Fibroblast of upper back skin (primary cell): ENCODE measurements at regions not wholly inside any gene's neighbourhood (a gene's known extent, or its start where the extent isn't known, plus 50 kb on each side); places are given as distances from the start of the nearest gene placed in this dataset.

ENCODE experiments used
- DNase-seq: peaks from one replicate; pipeline ENCODE4 v3.0.0-alpha.2; 2013

- peak; percentile 21 for DNase-seq
Measured at GRCh38 chr20:17023806-17024205, 203.0 kb upstream of the PCSK2 start.

GRCh38 chr20:17024513-17025119, 202.2 kb upstream of the PCSK2 start:
- peak; percentile 91 for DNase-seq

GRCh38 chr20:17026346-17026745, 200.5 kb upstream of the PCSK2 start:
- DNase-seq: no peak

- DNase-seq: no peak
Measured at GRCh38 chr20:17029698-17030097, 197.1 kb upstream of the PCSK2 start.

GRCh38 chr20:17036541-17036940, 190.3 kb upstream of the PCSK2 start:
- DNase-seq: peak; percentile 27

GRCh38 chr20:17042122-17042521, 184.7 kb upstream of the PCSK2 start:
- DNase-seq: no peak

- no peak for DNase-seq
Measured at GRCh38 chr20:17043323-17043722, 183.5 kb upstream of the PCSK2 start.

GRCh38 chr20:17044891-17045290, 181.9 kb upstream of the PCSK2 start:
- no peak for DNase-seq

- peak; percentile 40 for DNase-seq
Measured at GRCh38 chr20:17059465-17059864, 167.4 kb upstream of the PCSK2 start.

GRCh38 chr20:17061715-17062114, 165.1 kb upstream of the PCSK2 start:
- no peak for DNase-seq

- no peak for DNase-seq
Measured at GRCh38 chr20:17062712-17063111, 164.1 kb upstream of the PCSK2 start.

- DNase-seq: peak; percentile 2
Measured at GRCh38 chr20:17066902-17067301, 159.9 kb upstream of the PCSK2 start.

GRCh38 chr20:17068084-17068711, 158.6 kb upstream of the PCSK2 start:
- no peak for DNase-seq

GRCh38 chr20:17077030-17077429, 149.8 kb upstream of the PCSK2 start:
- no peak for DNase-seq

GRCh38 chr20:17083738-17084137, 143.1 kb upstream of the PCSK2 start:
- DNase-seq: peak; percentile 5

GRCh38 chr20:17084909-17085308, 141.9 kb upstream of the PCSK2 start:
- no peak for DNase-seq

GRCh38 chr20:17093782-17094181, 133.1 kb upstream of the PCSK2 start:
- no peak for DNase-seq

GRCh38 chr20:17097603-17098002, 129.2 kb upstream of the PCSK2 start:
- no peak for DNase-seq

- no peak for DNase-seq
Measured at GRCh38 chr20:17100506-17100905, 126.3 kb upstream of the PCSK2 start.

- no peak for DNase-seq
Measured at GRCh38 chr20:17107127-17107526, 119.7 kb upstream of the PCSK2 start.

GRCh38 chr20:17108896-17109295, 117.9 kb upstream of the PCSK2 start:
- DNase-seq: no peak

GRCh38 chr20:17109307-17109706, 117.5 kb upstream of the PCSK2 start:
- no peak for DNase-seq

GRCh38 chr20:17128206-17128605, 98.6 kb upstream of the PCSK2 start:
- no peak for DNase-seq

GRCh38 chr20:17129089-17129488, 97.8 kb upstream of the PCSK2 start:
- no peak for DNase-seq

- DNase-seq: peak; percentile 35
Measured at GRCh38 chr20:17137692-17138091, 89.1 kb upstream of the PCSK2 start.
